A172 (cell line): ENCODE measurements at regions not wholly inside any gene's neighbourhood (a gene's known extent, or its start where the extent isn't known, plus 50 kb on each side); places are given as distances from the start of the nearest gene placed in this dataset.
"Not testable (repeated sequence)": the region's sequence is repeated elsewhere in the genome, so short reads cannot be mapped to it uniquely, and the experiment has no call there.

Experiments used
- DNase-seq: peaks from one replicate; pipeline ENCODE4 v3.0.0-alpha.2; 2015; ENCODE audit warnings: low spot score

GRCh38 chr5:163162645-163163044, 274.8 kb upstream of the CCNG1 start:
- no peak for DNase-seq

- no peak for DNase-seq
These were observed 273.5 kb upstream of the CCNG1 start for GRCh38 chr5:163163858-163164257.

GRCh38 chr5:163165277-163165676, 272.1 kb upstream of the CCNG1 start:
- DNase-seq, result no peak

- not testable (repeated sequence) for DNase-seq
These were observed 267.2 kb upstream of the CCNG1 start for GRCh38 chr5:163170161-163170560.

- no peak for DNase-seq
These were observed 264.7 kb upstream of the CCNG1 start for GRCh38 chr5:163172540-163173338.

- no peak for DNase-seq
These were observed 259.4 kb upstream of the CCNG1 start for GRCh38 chr5:163177971-163178370.

- no peak for DNase-seq
These were observed 252.1 kb upstream of the CCNG1 start for GRCh38 chr5:163185315-163185714.

GRCh38 chr5:163189023-163189553, 248.3 kb upstream of the CCNG1 start:
- no peak for DNase-seq

- no peak for DNase-seq
These were observed 247.1 kb upstream of the CCNG1 start for GRCh38 chr5:163190283-163190682.

GRCh38 chr5:163190784-163191183, 246.6 kb upstream of the CCNG1 start:
- DNase-seq, result no peak

- no peak for DNase-seq
These were observed 243.5 kb upstream of the CCNG1 start for GRCh38 chr5:163193886-163194285.

GRCh38 chr5:163205645-163206044, 231.8 kb upstream of the CCNG1 start:
- no peak for DNase-seq

- DNase-seq, result no peak
These were observed 215.8 kb upstream of the CCNG1 start for GRCh38 chr5:163221581-163221980.

GRCh38 chr5:163222982-163223381, 214.4 kb upstream of the CCNG1 start:
- no peak for DNase-seq

GRCh38 chr5:163244445-163244987, 192.9 kb upstream of the CCNG1 start:
- no peak for DNase-seq

GRCh38 chr5:163245584-163245983, 191.8 kb upstream of the CCNG1 start:
- no peak for DNase-seq

GRCh38 chr5:163248333-163248732, 189.1 kb upstream of the CCNG1 start:
- no peak for DNase-seq

GRCh38 chr5:163248871-163249270, 188.5 kb upstream of the CCNG1 start:
- DNase-seq, result no peak

GRCh38 chr5:163252950-163253349, 184.4 kb upstream of the CCNG1 start:
- DNase-seq, result no peak

- DNase-seq, result no peak
These were observed 177.9 kb upstream of the CCNG1 start for GRCh38 chr5:163259495-163259894.

GRCh38 chr5:163260471-163260870, 176.9 kb upstream of the CCNG1 start:
- DNase-seq, result no peak

- no peak for DNase-seq
These were observed 176.4 kb upstream of the CCNG1 start for GRCh38 chr5:163260961-163261360.

GRCh38 chr5:163261647-163262269, 175.6 kb upstream of the CCNG1 start:
- DNase-seq, result no peak
